Trophoblast cell (in vitro differentiated cells and primary cell): ENCODE measurements at regions not wholly inside any gene's neighbourhood (a gene's known extent, or its start where the extent isn't known, plus 50 kb on each side); places are given as distances from the start of the nearest gene placed in this dataset.

Source experiments
- DNase-seq, 2 donors: peaks; one replicate each; pipeline ENCODE4 v3.0.0-alpha.2; 2016
- H2AFZ ChIP-seq: 2 replicates; pipeline ENCODE4 v1.6.1; 2013; ENCODE audit warnings: low read length, moderate library complexity, mild to moderate bottlenecking; ENCODE audit not compliant: insufficient read depth, poor library complexity
- H2AK5ac ChIP-seq: 2 replicates; pipeline ENCODE4 v1.6.1; 2013; ENCODE audit warnings: mild to moderate bottlenecking, low read length
- H2BK120ac ChIP-seq: 2 replicates; pipeline ENCODE4 v1.6.1; 2013; ENCODE audit warnings: low read length, mild to moderate bottlenecking, moderate library complexity; ENCODE audit not compliant: insufficient read depth, poor library complexity
- H2BK12ac ChIP-seq: 2 replicates; pipeline ENCODE4 v1.6.1; 2013; ENCODE audit warnings: mild to moderate bottlenecking, low read length, moderate library complexity
- H2BK5ac ChIP-seq: 2 replicates; pipeline ENCODE4 v1.6.1; 2013; ENCODE audit warnings: low read length, low read depth, moderate library complexity, mild to moderate bottlenecking; ENCODE audit not compliant: poor library complexity
- H3K14ac ChIP-seq: 2 replicates; pipeline ENCODE4 v1.6.1; 2013; ENCODE audit warnings: mild to moderate bottlenecking, low read length
- H3K18ac ChIP-seq: 2 replicates; pipeline ENCODE4 v1.6.1; 2013; ENCODE audit warnings: mild to moderate bottlenecking, low read length
- H3K23ac ChIP-seq: 2 replicates; pipeline ENCODE4 v1.6.1; 2013; ENCODE audit warnings: low read length
- H3K27ac ChIP-seq: 2 replicates; pipeline ENCODE4 v1.5.1; 2013; ENCODE audit warnings: low read depth, mild to moderate bottlenecking, inconsistent platforms, low read length, moderate library complexity
- H3K27me3 ChIP-seq: 2 replicates; pipeline ENCODE4 v1.6.1; 2013; ENCODE audit warnings: inconsistent platforms, mild to moderate bottlenecking, low read length, moderate library complexity; ENCODE audit not compliant: insufficient read depth
- H3K36me3 ChIP-seq, 2 experiments: 1 replicate in 1 of 2; 2 replicates in 1 of 2; pipeline ENCODE4 v1.6.1; 2013; ENCODE audit warnings: low read length in 2 of 2, mild to moderate bottlenecking in 2 of 2, moderate library complexity in 1 of 2; ENCODE audit not compliant: insufficient read depth in 2 of 2, control insufficient read depth in 1 of 2
- H3K4ac ChIP-seq: 2 replicates; pipeline ENCODE4 v1.6.1; 2013; ENCODE audit warnings: low read depth, mild to moderate bottlenecking, low read length, moderate library complexity
- H3K4me1 ChIP-seq, 2 experiments: 1 replicate in 1 of 2; 2 replicates in 1 of 2; pipeline ENCODE4 v1.6.1; 2013; ENCODE audit warnings: low read length in 2 of 2, mild to moderate bottlenecking in 2 of 2, moderate library complexity in 1 of 2; ENCODE audit not compliant: insufficient read depth in 2 of 2, control insufficient read depth in 1 of 2
- H3K4me2 ChIP-seq: 2 replicates; pipeline ENCODE4 v1.6.1; 2013; ENCODE audit warnings: inconsistent platforms, mild to moderate bottlenecking, low read length, moderate library complexity
- H3K4me3 ChIP-seq: 2 replicates; pipeline ENCODE4 v1.5.1; 2013; ENCODE audit warnings: mild to moderate bottlenecking, low read depth, low read length, inconsistent platforms
- H3K79me1 ChIP-seq: one replicate; pipeline ENCODE4 v1.6.1; 2013; ENCODE audit warnings: low read length
- H3K79me2 ChIP-seq: 2 replicates; pipeline ENCODE4 v1.6.1; 2013; ENCODE audit warnings: low read length, mild to moderate bottlenecking; ENCODE audit not compliant: control insufficient read depth, insufficient read depth, poor library complexity
- H3K9ac ChIP-seq: 2 replicates; pipeline ENCODE4 v1.6.1; 2013; ENCODE audit warnings: mild to moderate bottlenecking, low read length
- H3K9me3 ChIP-seq: 2 replicates; pipeline ENCODE4 v1.6.1; 2013; ENCODE audit warnings: low read depth, mild to moderate bottlenecking, control low read depth, inconsistent platforms, low read length; ENCODE audit not compliant: insufficient read depth
- H4K12ac ChIP-seq: 2 replicates; pipeline ENCODE4 v1.6.1; 2013; ENCODE audit warnings: low read depth, mild to moderate bottlenecking, low read length, moderate library complexity
- H4K8ac ChIP-seq: 2 replicates; pipeline ENCODE4 v1.6.1; 2013; ENCODE audit warnings: low read depth, mild to moderate bottlenecking, low read length, moderate library complexity
- H4K91ac ChIP-seq: one replicate; pipeline ENCODE4 v1.6.1; 2013; ENCODE audit warnings: low read depth, mild to moderate bottlenecking, low read length, moderate library complexity
- WGBS: extraction: QIAGEN DNeasy Blood & Tissue Kit; methylation state at CpG from one replicate; pipeline ENCODE4 v1.1.7; 2013; ENCODE audit warnings: missing lambda C conversion rate; ENCODE audit not compliant: insufficient read length, insufficient coverage; ENCODE audit errors: extremely low coverage; 5-methylcytosine and 5-hydroxymethylcytosine counted together

- WGBS, result no CpG with 5 or more reads among the region's 2 CpGs
Measured at GRCh38 chr3:43854283-43854682, 163.5 kb downstream of the ABHD5 start.

DNA sequence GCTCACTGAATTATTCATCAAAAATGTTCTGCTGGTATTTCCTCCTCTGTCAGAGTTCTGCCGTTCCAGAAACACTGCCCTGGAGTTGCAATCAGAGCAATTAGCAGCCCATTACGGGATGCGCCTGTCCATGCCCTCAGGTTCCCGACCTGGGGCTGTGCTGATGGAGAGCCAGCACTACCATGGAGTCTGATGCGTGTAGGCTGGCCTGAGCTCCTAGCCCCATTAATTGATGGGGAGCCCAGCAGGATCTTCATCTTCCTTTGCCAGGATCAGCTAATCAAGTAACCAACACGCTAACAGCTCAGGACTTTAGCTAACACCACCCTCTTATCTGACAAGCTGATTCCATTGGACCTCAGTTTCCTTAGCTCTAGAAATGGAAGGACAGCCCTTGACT, 164.2 kb downstream of the ABHD5 start:
- H3K23ac ChIP-seq, result no peak overlapping the region
- H2AFZ ChIP-seq, result no peak overlapping the region
- H3K9me3 ChIP-seq, result no peaks in the 10 kb centered on the region
- H4K12ac ChIP-seq, result no peak overlapping the region
- H3K14ac ChIP-seq, result no peak overlapping the region
- no peak overlapping the region for H3K27ac ChIP-seq
- no peaks in the 10 kb centered on the region for H3K79me2 ChIP-seq
- no peak overlapping the region for H3K18ac ChIP-seq
- no peak overlapping the region for H3K4me3 ChIP-seq
- WGBS, result no CpG with 5 or more reads among the region's 6 CpGs
- no peak overlapping the region for H4K8ac ChIP-seq
- H3K9ac ChIP-seq, result no peak overlapping the region
- H2BK120ac ChIP-seq, result no peak overlapping the region
- H4K91ac ChIP-seq, result no peak overlapping the region
- H3K4me2 ChIP-seq, result no peak overlapping the region
- no peak overlapping the region for H2BK5ac ChIP-seq
- H2BK12ac ChIP-seq, result no peak overlapping the region
- peaks cover 2% of the 10 kb centered on the region for H3K27me3 ChIP-seq
- no peak for DNase-seq
- no peaks in the 10 kb centered on the region for H3K79me1 ChIP-seq
- H3K36me3 ChIP-seq, result no peaks in the 10 kb centered on the region
- no peak overlapping the region for H2AK5ac ChIP-seq
- no peak overlapping the region for H3K4ac ChIP-seq
- H3K4me1 ChIP-seq, result no peaks in the 10 kb centered on the region

More at GRCh38 chr3:43854283-43854682, 163.5 kb downstream of the ABHD5 start:
- Histone ChIP-seq H2AFZ (no peak overlapping the region), H2AK5ac (no peak overlapping the region), H3K79me2 (no peaks in the 10 kb centered on the region), H2BK12ac (no peak overlapping the region), H2BK5ac (no peak overlapping the region), H3K9me3 (no peaks in the 10 kb centered on the region), H3K4ac (no peak overlapping the region), H3K4me3 (no peak overlapping the region), H3K9ac (no peak overlapping the region), H3K18ac (no peak overlapping the region), H4K12ac (no peak overlapping the region), H3K23ac (no peak overlapping the region), H4K91ac (no peak overlapping the region), H3K27me3 (peaks cover 2% of the 10 kb centered on the region), H4K8ac (no peak overlapping the region), H3K36me3 (no peaks in the 10 kb centered on the region), H3K79me1 (no peaks in the 10 kb centered on the region), H2BK120ac (no peak overlapping the region), H3K4me1 (no peaks in the 10 kb centered on the region), H3K4me2 (no peak overlapping the region), H3K27ac (no peak overlapping the region), H3K14ac (no peak overlapping the region)
- DNase-seq, result no peak

GRCh38 chr3:43855674-43856299, 165.0 kb downstream of the ABHD5 start:
- Histone ChIP-seq H3K79me1 (no peaks in the 10 kb centered on the region), H3K9ac (no peak overlapping the region), H4K91ac (no peak overlapping the region), H3K4me1 (no peaks in the 10 kb centered on the region), H2BK5ac (no peak overlapping the region), H2BK12ac (no peak overlapping the region), H3K23ac (no peak overlapping the region), H3K27ac (no peak overlapping the region), H3K4ac (no peak overlapping the region), H3K4me3 (no peak overlapping the region), H3K36me3 (no peaks in the 10 kb centered on the region), H2AFZ (no peak overlapping the region), H3K27me3 (peaks cover 2% of the 10 kb centered on the region), H4K8ac (no peak overlapping the region), H3K79me2 (no peaks in the 10 kb centered on the region), H2AK5ac (no peak overlapping the region), H3K18ac (no peak overlapping the region), H3K9me3 (no peaks in the 10 kb centered on the region), H3K14ac (no peak overlapping the region), H3K4me2 (no peak overlapping the region), H4K12ac (no peak overlapping the region), H2BK120ac (no peak overlapping the region)
- DNase-seq, result peak in 1 of 2 donors; percentile 48
- WGBS, result no CpG with 5 or more reads among the region's 3 CpGs

GRCh38 chr3:43856351-43856750, 165.6 kb downstream of the ABHD5 start:
- Histone ChIP-seq H2BK12ac (no peak overlapping the region), H3K14ac (no peak overlapping the region), H3K4me3 (no peak overlapping the region), H2AFZ (no peak overlapping the region), H4K12ac (no peak overlapping the region), H4K8ac (no peak overlapping the region), H3K27me3 (peaks cover 2% of the 10 kb centered on the region), H3K23ac (no peak overlapping the region), H2BK120ac (no peak overlapping the region), H4K91ac (no peak overlapping the region), H3K36me3 (no peaks in the 10 kb centered on the region), H3K4me2 (no peak overlapping the region), H3K79me2 (no peaks in the 10 kb centered on the region), H3K4ac (no peak overlapping the region), H3K9me3 (no peaks in the 10 kb centered on the region), H3K79me1 (no peaks in the 10 kb centered on the region), H3K27ac (no peak overlapping the region), H2AK5ac (no peak overlapping the region), H3K9ac (no peak overlapping the region), H2BK5ac (no peak overlapping the region), H3K4me1 (no peaks in the 10 kb centered on the region), H3K18ac (no peak overlapping the region)
- no CpG with 5 or more reads among the region's 7 CpGs for WGBS
- DNase-seq, result no peak
